SK-N-MC (cell line): ENCODE measurements at regions not wholly inside any gene's neighbourhood (a gene's known extent, or its start where the extent isn't known, plus 50 kb on each side); places are given as distances from the start of the nearest gene placed in this dataset.
A peak's percentile ranks its signal among the peaks of the same experiment; 100 is the strongest.
"Not testable (repeated sequence)": the region's sequence is repeated elsewhere in the genome, so short reads cannot be mapped to it uniquely, and the experiment has no call there.

ENCODE experiments used
- DNase-seq: peaks from one replicate; pipeline ENCODE4 v3.0.0-alpha.2; 2011; ENCODE audit warnings: low read depth, low spot score
- H3K27ac ChIP-seq: fragments of 200-600 bp; sonication (generic); 2 replicates; pipeline ENCODE4 v1.5.1; 2016; ENCODE audit warnings: mixed run types
- H3K36me3 ChIP-seq: fragments of 200-600 bp; sonication (generic); 2 replicates; pipeline ENCODE4 v1.6.1; 2017; ENCODE audit warnings: antibody characterized with exemption, low read length, mixed read lengths; ENCODE audit not compliant: insufficient read depth
- H3K4me3 ChIP-seq: fragments of 200-600 bp; sonication (generic); 2 replicates; pipeline ENCODE4 v1.5.1; 2016
- H3K9ac ChIP-seq: fragments of 200-600 bp; sonication (generic); 2 replicates; pipeline ENCODE4 v1.8.0; 2017; ENCODE audit warnings: mixed run types, mixed read lengths; ENCODE audit not compliant: insufficient read length
- H3K9me3 ChIP-seq: fragments of 200-600 bp; sonication (generic); 2 replicates; pipeline ENCODE4 v1.6.1; 2017; ENCODE audit warnings: low read depth, mild to moderate bottlenecking, antibody characterized with exemption, low read length, moderate library complexity, mixed read lengths
- EZH2 ChIP-seq: fragments of 200-600 bp; sonication (generic); IDR thresholded peaks from one replicate; pipeline ENCODE4 v1.6.1; 2017; ENCODE audit warnings: antibody characterized with exemption
- FOXP2 ChIP-seq: optimal IDR thresholded peaks from 2 replicates; pipeline ENCODE3; 2011; ENCODE audit warnings: mild to moderate bottlenecking, moderate library complexity; ENCODE audit not compliant: insufficient read depth; ENCODE audit errors: extremely low read length, control extremely low read depth
- POLR2AphosphoS5 ChIP-seq: IDR thresholded peaks from 2 replicates; pipeline ENCODE4 v1.6.1; 2012; ENCODE audit warnings: mild to moderate bottlenecking, low read depth, low read length, borderline replicate concordance

- Histone ChIP-seq H3K27ac (no peak overlapping the region), H3K4me3 (no peak overlapping the region), H3K9ac (no peak overlapping the region), H3K9me3 (no peaks in the 10 kb centered on the region), H3K36me3 (no peaks in the 10 kb centered on the region)
- no peak for TF ChIP-seq FOXP2
- TF ChIP-seq EZH2: no peak
- no peak for DNase-seq
These were observed 134.1 kb downstream of the LCA5 start for GRCh38 chr6:79403086-79403485.

- TF ChIP-seq EZH2: no peak
- TF ChIP-seq POLR2AphosphoS5: no peak
- no peak for TF ChIP-seq FOXP2
- no peak for DNase-seq
These were observed 137.7 kb downstream of the LCA5 start for GRCh38 chr6:79399499-79399898.

GRCh38 chr6:79398617-79399016 lies 138.6 kb downstream of the LCA5 start:
- DNase-seq, H3K9ac ChIP-seq, H3K27ac ChIP-seq, H3K4me3 ChIP-seq, H3K9me3 ChIP-seq, H3K36me3 ChIP-seq: not testable (repeated sequence)

More at GRCh38 chr6:79399499-79399898, 137.7 kb downstream of the LCA5 start:
- no peaks in the 10 kb centered on the region for H3K36me3 ChIP-seq
- H3K9me3 ChIP-seq: no peaks in the 10 kb centered on the region
- no peak overlapping the region for H3K9ac ChIP-seq
- H3K4me3 ChIP-seq: no peak overlapping the region
- no peak overlapping the region for H3K27ac ChIP-seq

GRCh38 chr6:79396625-79397024 lies 140.6 kb downstream of the LCA5 start:
- H3K9ac ChIP-seq: no peak overlapping the region
- no peak overlapping the region for H3K27ac ChIP-seq
- H3K36me3 ChIP-seq: no peaks in the 10 kb centered on the region
- TF ChIP-seq FOXP2 (no peak), POLR2AphosphoS5 (no peak), EZH2 (no peak)
- no peak overlapping the region for H3K4me3 ChIP-seq
- no peaks in the 10 kb centered on the region for H3K9me3 ChIP-seq
- DNase-seq: no peak

- no peak for DNase-seq
- no peak for TF ChIP-seq FOXP2
- no peak for TF ChIP-seq POLR2AphosphoS5
- TF ChIP-seq EZH2: no peak
- H3K27ac ChIP-seq: no peak overlapping the region
- no peak overlapping the region for H3K9ac ChIP-seq
- H3K36me3 ChIP-seq: no peaks in the 10 kb centered on the region
- no peak overlapping the region for H3K4me3 ChIP-seq
- no peaks in the 10 kb centered on the region for H3K9me3 ChIP-seq
These were observed 142.5 kb downstream of the LCA5 start for GRCh38 chr6:79394690-79395089.

GRCh38 chr6:79392094-79392493 lies 145.1 kb downstream of the LCA5 start:
- H3K36me3 ChIP-seq: no peaks in the 10 kb centered on the region
- no peak for TF ChIP-seq EZH2
- no peak for TF ChIP-seq FOXP2
- TF ChIP-seq POLR2AphosphoS5: no peak
- H3K9ac ChIP-seq: no peak overlapping the region
- no peaks in the 10 kb centered on the region for H3K9me3 ChIP-seq
- no peak for DNase-seq
- H3K27ac ChIP-seq: no peak overlapping the region
- no peak overlapping the region for H3K4me3 ChIP-seq

- Histone ChIP-seq H3K36me3 (no peaks in the 10 kb centered on the region), H3K4me3 (no peak overlapping the region), H3K9ac (no peak overlapping the region), H3K9me3 (no peaks in the 10 kb centered on the region), H3K27ac (no peak overlapping the region)
- no peak for TF ChIP-seq EZH2
- TF ChIP-seq FOXP2: no peak
- no peak for TF ChIP-seq POLR2AphosphoS5
- DNase-seq: no peak
These were observed 145.8 kb downstream of the LCA5 start for GRCh38 chr6:79391480-79391879.

GRCh38 chr6:79385893-79386292 lies 151.3 kb downstream of the LCA5 start:
- no peaks in the 10 kb centered on the region for H3K36me3 ChIP-seq
- H3K27ac ChIP-seq: peak overlapping the region; percentile 10; the same call in 1 of the 2 replicates
- H3K9me3 ChIP-seq: no peaks in the 10 kb centered on the region
- no peak overlapping the region for H3K4me3 ChIP-seq
- no peak overlapping the region for H3K9ac ChIP-seq
- TF ChIP-seq FOXP2 (no peak), EZH2 (no peak), POLR2AphosphoS5 (no peak)
- no peak for DNase-seq

- Histone ChIP-seq H3K4me3 (no peak overlapping the region), H3K36me3 (no peaks in the 10 kb centered on the region), H3K9ac (no peak overlapping the region), H3K27ac (no peak overlapping the region), H3K9me3 (no peaks in the 10 kb centered on the region)
- no peak for TF ChIP-seq FOXP2
- TF ChIP-seq POLR2AphosphoS5: no peak
- no peak for TF ChIP-seq EZH2
- no peak for DNase-seq
These were observed 150.9 kb upstream of the HMGN3 start for GRCh38 chr6:79385333-79385732.

GRCh38 chr6:79384845-79385244 lies 150.4 kb upstream of the HMGN3 start:
- Histone ChIP-seq H3K36me3 (no peaks in the 10 kb centered on the region), H3K9me3 (no peaks in the 10 kb centered on the region), H3K27ac (no peak overlapping the region), H3K9ac (no peak overlapping the region), H3K4me3 (no peak overlapping the region)
- DNase-seq: no peak
- TF ChIP-seq EZH2 (no peak), FOXP2 (no peak), POLR2AphosphoS5 (no peak)
